ENCODE measurements at regions not wholly inside any gene's neighbourhood (a gene's known extent, or its start where the extent isn't known, plus 50 kb on each side); places are given as distances from the start of the nearest gene placed in this dataset.

GRCh38 chr11:34732831-34733230, 111.9 kb downstream of the EHF start:
- no peak for DNase-seq
- Histone ChIP-seq H3K9me3 (no peaks in the 10 kb centered on the region), H3K4me3 (ENCODE audit: low read depth, low read length) (no peak overlapping the region), H3K4me1 (no peaks in the 10 kb centered on the region), H3K27me3 (no peaks in the 10 kb centered on the region), H3K36me3 (no peaks in the 10 kb centered on the region)
- no peak for TF ChIP-seq CTCF (IDR thresholded peaks at IDR 0.05; ENCODE audit: low read depth, low read length)

DNA sequence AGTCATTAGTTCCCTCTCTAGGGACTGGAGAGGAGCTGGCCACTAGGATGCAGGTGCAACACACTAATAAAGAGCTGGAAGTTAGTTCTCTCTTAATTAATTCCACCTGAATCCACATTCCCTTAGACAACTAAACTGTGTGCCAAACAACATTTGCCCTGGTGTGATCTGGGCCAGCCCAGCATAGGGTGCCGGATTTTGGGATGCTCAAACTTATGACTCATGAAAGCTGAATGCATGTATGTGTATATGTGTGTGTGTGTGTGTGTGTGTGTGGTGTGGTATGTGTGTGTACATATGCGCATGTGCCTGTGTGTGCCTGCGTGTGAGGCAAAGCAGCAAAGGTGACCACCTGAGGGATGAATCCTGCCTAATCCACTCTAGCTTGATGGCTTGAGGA, 110.7 kb downstream of the EHF start:
- no peak for DNase-seq
- H3K4me1 ChIP-seq, result no peaks in the 10 kb centered on the region
- TF ChIP-seq CTCF (IDR thresholded peaks at IDR 0.05; ENCODE audit: low read depth, low read length), result no peak

DNA sequence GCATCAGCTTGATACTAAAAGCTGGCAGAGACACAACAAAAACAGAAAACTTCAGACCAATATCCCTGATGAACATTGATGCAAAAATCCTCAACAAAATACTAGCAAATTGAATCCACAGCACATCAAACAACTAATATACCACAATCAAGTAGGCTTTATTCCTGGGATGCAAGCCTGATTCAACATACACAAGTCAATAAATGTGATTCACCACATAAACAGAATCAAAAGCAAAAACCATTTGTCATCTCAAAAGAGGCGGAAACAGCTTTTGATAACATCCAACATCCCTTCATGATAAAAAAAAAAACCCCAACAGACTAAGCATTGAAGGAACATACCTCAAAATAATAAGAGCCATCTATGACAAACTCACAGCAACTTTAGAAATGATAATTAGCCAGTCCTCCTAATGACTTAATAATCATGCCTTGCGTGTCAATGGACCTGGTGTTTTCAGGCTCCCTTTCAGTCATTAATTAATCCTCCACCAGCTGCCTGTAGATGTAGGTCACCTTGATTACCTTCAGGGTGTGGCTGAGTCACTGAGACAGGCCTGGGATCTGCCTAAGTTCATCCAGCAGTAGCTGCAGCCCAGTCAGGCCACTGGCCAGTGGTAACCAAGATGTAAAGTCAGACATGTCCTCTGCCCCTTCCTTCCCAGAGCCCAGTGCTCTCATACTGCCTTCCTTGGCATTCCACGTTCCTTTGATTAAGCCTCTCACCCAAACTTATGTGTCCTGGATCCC, 109.8 kb downstream of the EHF start:
- no peaks in the 10 kb centered on the region for H3K9me3 ChIP-seq
- H3K4me3 ChIP-seq (ENCODE audit: low read depth, low read length), result no peak overlapping the region
- TF ChIP-seq CTCF (IDR thresholded peaks at IDR 0.05; ENCODE audit: low read depth, low read length), result no peak
- DNase-seq, result no peak
- H3K36me3 ChIP-seq, result no peaks in the 10 kb centered on the region
- no peaks in the 10 kb centered on the region for H3K4me1 ChIP-seq
- no peaks in the 10 kb centered on the region for H3K27me3 ChIP-seq

More for the DNA sequence above, 110.7 kb downstream of the EHF start:
- Histone ChIP-seq H3K4me3 (ENCODE audit: low read depth, low read length) (no peak overlapping the region), H3K36me3 (no peaks in the 10 kb centered on the region), H3K27me3 (no peaks in the 10 kb centered on the region), H3K9me3 (no peaks in the 10 kb centered on the region)

- Histone ChIP-seq H3K27me3 (no peaks in the 10 kb centered on the region), H3K4me3 (ENCODE audit: low read depth, low read length) (no peak overlapping the region)
- DNase-seq, result no peak
These were observed 107.7 kb downstream of the EHF start for GRCh38 chr11:34728609-34729008.

DNA sequence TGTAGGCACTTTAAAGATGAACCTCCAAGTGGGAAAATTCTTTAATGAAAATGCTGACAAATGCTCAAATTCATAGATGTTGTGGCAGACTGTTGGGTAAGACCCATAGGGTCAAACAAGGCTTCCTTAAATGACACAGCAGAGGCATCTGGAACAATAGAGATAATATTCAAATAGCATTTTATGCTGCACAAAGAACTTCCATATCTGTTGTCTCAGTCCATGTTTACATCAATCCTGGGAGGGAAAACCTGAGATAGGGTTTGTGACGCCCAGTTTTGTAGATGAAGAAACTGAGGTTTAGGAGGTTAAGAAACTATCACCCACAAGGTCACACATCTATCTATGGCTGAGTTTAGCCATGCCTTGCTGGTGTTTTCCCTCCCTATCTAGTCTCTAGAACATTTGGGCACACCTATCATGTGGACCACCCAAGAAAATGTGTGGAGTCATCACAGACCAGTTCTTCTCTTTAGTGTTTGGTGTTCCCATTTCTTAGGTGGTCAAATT, 106.4 kb downstream of the EHF start:
- Histone ChIP-seq H3K36me3 (no peaks in the 10 kb centered on the region), H3K4me1 (no peaks in the 10 kb centered on the region), H3K9me3 (no peaks in the 10 kb centered on the region), H3K4me3 (ENCODE audit: low read depth, low read length) (no peak overlapping the region), H3K27me3 (no peaks in the 10 kb centered on the region)
- TF ChIP-seq CTCF (IDR thresholded peaks at IDR 0.05; ENCODE audit: low read depth, low read length), result no peak
- DNase-seq, result no peak

More at GRCh38 chr11:34728609-34729008, 107.7 kb downstream of the EHF start:
- Histone ChIP-seq H3K36me3 (no peaks in the 10 kb centered on the region), H3K9me3 (no peaks in the 10 kb centered on the region), H3K4me1 (no peaks in the 10 kb centered on the region)
- TF ChIP-seq CTCF (IDR thresholded peaks at IDR 0.05; ENCODE audit: low read depth, low read length), result no peak

DNA sequence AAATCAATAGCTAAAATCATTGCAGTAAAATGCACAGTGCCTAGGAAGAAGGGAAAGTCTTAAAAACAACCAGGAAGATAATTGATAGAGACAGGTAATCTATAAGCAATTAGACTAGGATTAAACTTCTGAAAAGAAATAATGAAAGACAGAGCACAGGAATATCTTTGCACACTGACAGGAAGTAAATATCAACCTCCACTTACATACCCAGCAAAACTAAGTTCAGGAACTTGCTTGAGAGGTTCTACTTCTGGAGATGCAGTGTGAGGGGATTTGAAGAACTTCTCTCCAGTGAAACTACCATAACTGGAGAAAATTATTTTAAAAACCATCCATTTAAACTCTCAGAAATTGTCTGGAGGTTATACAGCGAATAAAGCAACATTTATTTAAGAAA, 104.1 kb downstream of the EHF start:
- H3K27me3 ChIP-seq, result no peaks in the 10 kb centered on the region
- H3K9me3 ChIP-seq, result no peaks in the 10 kb centered on the region
- H3K4me1 ChIP-seq, result no peaks in the 10 kb centered on the region
- no peak for TF ChIP-seq CTCF (IDR thresholded peaks at IDR 0.05; ENCODE audit: low read depth, low read length)
- no peak overlapping the region for H3K4me3 ChIP-seq (ENCODE audit: low read depth, low read length)
- DNase-seq, result no peak
- no peaks in the 10 kb centered on the region for H3K36me3 ChIP-seq

All from BE2C (cell line).